VCaP (cell line): ENCODE measurements at regions not wholly inside any gene's neighbourhood (a gene's known extent, or its start where the extent isn't known, plus 50 kb on each side); places are given as distances from the start of the nearest gene placed in this dataset.

Source experiments
- H3K27ac ChIP-seq: fragments of 450-650 bp; 2 replicates; pipeline ENCODE4 v1.5.1; 2017
- TF ChIP-seq, protein P1 (sequence below): fragments of 450-650 bp; conservative IDR thresholded peaks from 2 replicates; pipeline ENCODE4 v1.5.1; 2017; ENCODE audit warnings: mild to moderate bottlenecking, moderate library complexity

DNA sequence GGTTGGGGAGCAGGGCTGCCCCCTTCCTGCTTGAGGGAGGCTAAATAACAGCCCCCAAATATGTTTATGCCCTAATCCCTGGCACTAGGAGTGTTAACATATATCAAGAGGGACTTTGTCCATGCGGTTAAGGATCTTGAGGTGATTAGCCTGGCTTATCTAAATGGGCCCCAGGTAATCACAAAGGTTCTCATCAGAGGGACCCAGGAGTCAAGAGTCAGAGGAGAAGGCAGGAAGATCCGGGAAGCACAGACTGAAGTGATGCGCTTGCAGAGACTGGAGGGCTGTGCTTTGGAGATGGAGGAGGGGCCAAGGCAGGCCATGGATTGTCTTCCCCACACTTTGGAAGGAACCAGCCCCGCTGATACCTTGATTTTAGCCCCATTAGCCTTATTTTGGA lies 86.4 kb downstream of the IER5 start:
- TF ChIP-seq, protein P1, sequence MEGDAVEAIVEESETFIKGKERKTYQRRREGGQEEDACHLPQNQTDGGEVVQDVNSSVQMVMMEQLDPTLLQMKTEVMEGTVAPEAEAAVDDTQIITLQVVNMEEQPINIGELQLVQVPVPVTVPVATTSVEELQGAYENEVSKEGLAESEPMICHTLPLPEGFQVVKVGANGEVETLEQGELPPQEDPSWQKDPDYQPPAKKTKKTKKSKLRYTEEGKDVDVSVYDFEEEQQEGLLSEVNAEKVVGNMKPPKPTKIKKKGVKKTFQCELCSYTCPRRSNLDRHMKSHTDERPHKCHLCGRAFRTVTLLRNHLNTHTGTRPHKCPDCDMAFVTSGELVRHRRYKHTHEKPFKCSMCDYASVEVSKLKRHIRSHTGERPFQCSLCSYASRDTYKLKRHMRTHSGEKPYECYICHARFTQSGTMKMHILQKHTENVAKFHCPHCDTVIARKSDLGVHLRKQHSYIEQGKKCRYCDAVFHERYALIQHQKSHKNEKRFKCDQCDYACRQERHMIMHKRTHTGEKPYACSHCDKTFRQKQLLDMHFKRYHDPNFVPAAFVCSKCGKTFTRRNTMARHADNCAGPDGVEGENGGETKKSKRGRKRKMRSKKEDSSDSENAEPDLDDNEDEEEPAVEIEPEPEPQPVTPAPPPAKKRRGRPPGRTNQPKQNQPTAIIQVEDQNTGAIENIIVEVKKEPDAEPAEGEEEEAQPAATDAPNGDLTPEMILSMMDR, result no peak
- no peak overlapping the region for H3K27ac ChIP-seq

DNA sequence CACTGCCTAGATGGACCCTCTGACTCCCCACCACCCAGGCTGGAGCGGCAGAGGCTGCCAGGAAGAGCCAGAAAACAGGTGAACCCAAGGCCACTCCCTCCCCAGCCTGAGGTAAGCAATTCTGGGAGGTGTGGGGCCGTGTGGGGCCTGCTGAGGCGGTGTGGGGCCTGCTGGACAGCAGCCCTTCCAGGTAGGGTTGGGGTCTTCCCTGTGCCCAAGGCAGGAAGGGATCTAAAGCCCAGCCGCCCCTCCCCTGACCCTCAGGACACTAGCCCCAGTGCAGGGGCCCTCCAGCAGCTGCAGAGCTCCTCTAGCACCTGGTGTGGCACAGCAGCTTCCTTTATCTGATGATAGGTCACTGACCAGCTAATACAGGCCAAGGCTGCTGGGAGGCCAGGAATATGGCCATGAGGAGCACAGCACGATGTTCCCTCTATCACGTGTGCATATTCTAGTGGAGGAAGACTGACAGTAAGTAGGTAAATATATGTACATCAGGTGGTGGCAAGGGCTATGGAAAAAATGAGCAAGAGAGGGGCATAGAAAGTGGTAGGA lies 86.9 kb downstream of the IER5 start:
- TF ChIP-seq, protein P1, result no peak
- no peak overlapping the region for H3K27ac ChIP-seq

DNA sequence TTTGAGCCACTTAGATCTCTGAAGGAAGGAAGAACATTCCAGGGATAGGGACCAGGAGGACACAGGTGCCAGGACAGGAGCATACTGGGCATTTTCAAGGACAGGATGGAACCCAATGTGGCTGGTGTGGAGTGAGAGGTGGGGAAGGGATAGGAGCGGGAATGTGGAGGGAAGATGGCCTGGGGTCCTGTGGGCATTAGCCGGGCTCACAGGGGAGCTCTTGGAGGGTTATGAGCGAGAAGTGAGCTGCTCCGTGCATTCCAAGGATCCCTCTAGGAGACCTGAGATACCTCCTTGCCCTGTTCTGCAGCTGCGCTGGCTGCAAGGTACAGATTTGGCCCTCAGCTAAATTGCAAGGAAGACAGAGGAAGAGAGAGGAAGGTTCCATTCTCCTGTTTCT lies 87.5 kb downstream of the IER5 start:
- TF ChIP-seq, protein P1, result no peak
- no peak overlapping the region for H3K27ac ChIP-seq

DNA sequence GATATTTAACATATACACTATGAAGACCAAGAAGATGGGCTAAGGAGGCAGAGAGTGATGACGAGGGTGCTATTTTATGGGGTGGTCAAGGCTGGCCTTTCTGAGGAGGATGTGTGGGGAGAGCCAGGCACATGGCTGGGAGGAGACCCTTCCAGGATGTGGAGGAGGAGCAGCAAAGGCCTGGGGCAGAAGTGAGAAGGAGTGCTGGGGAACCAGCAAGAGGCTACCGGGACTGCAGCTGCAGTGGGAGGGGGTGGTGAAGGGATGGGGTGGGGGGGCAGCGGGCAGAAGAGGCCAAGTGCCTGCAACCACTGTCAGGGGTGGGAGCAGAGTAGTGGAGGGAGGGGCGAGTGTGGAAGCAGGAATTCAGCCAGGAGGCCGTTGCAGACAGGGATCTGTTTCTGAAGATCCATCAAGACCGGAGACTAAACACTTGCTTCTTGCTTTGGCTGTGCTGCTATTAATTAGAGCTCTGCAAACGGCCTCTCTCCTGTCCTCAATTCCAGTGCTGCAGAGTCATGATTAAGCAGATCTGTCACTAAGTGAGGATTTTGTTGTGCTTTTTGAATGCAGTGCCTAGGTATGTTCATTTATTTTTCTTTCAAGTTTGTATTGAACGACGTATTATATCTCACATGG lies 89.9 kb downstream of the IER5 start:
- TF ChIP-seq, protein P1, result no peak
- H3K27ac ChIP-seq, result no peak overlapping the region

DNA sequence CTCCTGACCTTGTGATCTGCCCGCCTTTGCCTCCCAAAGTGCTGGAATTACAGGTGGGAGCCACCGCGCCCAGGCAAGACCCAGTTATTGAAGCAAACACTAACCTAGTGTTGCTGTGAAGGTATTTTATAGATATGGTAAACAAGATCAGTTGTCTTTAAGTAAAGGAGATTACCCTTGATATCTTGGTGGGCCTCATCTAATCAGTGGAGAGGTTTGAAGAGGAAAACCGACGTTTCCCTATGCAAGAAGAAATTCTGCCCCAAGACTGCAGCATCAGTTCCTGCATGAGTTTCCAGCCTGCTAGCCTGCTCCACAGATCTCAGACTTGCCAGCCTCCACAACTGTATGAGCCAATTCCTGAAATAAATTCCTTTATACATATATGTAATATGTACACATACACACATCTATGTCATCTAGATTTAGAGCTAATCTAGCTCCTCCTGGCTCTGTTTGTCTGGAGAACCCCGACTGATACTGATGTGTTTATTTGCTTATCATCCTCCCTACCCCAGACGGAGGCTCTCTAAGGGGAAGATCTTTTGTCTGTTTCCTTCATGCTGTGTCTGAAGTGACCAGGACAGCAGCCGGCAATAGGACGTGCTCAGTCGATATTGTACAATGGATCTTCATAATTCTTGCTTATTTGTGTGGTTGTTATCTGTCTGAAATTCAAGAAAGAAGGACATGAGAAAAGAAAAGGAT lies 90.9 kb downstream of the IER5 start:
- H3K27ac ChIP-seq, result no peak overlapping the region
- TF ChIP-seq, protein P1, result no peak

DNA sequence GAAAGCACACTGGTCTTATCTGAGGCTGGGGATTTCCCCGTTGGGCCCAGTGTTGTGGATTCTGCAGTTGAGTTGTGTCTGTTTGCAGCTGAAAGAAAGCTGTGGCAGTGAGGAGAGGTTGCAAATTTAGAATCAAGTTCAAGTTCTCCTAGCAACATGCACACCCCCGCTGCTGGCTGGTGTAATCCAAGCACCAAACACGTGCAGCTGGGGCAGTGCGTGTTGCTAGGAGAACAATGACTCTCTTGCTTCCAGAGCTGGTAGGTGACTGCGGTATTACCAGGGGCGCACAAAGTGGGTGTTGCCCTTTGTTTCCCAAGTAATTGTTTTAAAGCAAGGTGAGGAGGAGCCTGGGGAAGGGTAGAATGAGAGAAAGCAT lies 91.5 kb downstream of the IER5 start:
- TF ChIP-seq, protein P1, result no peak
- H3K27ac ChIP-seq, result no peak overlapping the region

DNA sequence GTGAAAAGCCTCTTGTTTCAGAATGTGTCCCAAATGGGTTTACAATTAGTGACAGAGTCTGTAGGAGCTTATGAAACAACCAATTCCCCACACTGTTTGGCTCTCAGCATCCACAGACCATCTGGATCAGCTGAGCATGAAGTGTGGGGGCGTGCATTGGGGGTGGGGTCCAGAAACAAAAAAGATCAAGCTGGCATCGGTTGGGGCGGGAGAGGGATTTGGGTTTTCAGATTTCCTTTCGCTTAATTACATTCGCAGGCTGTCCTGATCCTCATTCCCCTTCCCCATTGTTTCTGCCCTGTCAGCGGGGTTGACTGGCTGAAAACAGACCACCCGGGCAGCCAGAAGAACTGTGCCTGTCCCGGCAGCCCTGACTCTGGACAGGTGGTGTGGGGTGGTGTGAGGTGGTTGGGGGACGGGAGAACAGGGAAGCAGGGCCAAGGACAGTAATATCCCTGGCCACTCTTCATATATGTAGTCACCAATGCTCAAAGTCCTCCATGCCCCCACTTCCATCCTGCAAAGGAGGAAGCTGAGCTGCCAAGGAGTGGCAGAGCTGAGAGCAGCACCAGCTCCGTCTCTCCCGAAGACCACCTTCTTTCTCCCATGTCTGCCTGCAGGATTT lies 92.0 kb downstream of the IER5 start:
- TF ChIP-seq, protein P1, result no peak
- no peak overlapping the region for H3K27ac ChIP-seq
